H9 (cell line): ENCODE measurements at regions not wholly inside any gene's neighbourhood (a gene's known extent, or its start where the extent isn't known, plus 50 kb on each side); places are given as distances from the start of the nearest gene placed in this dataset.

Experiments
- DNase-seq: peaks from one replicate; pipeline ENCODE4 v3.0.0-alpha.2; 2017
- H2AFZ ChIP-seq: one replicate; pipeline ENCODE4 v1.6.1; 2013; ENCODE audit warnings: mild to moderate bottlenecking, low read length, control low read depth, moderate library complexity
- H2AK5ac ChIP-seq: 2 replicates; pipeline ENCODE4 v1.6.1; 2013; ENCODE audit warnings: low read length, control low read depth, mixed read lengths; ENCODE audit not compliant: insufficient read length
- H2BK120ac ChIP-seq: one replicate; pipeline ENCODE4 v1.6.1; 2013; ENCODE audit warnings: low read depth, mild to moderate bottlenecking, low read length, control low read depth, inconsistent platforms; ENCODE audit not compliant: poor library complexity, severe bottlenecking
- H2BK12ac ChIP-seq: 2 replicates; pipeline ENCODE4 v1.6.1; 2013; ENCODE audit warnings: low read length, control low read depth, mixed read lengths, low read depth; ENCODE audit not compliant: insufficient read length
- H2BK15ac ChIP-seq: 2 replicates; pipeline ENCODE4 v1.6.1; 2013; ENCODE audit warnings: low read depth, low read length, control low read depth
- H2BK20ac ChIP-seq: one replicate; pipeline ENCODE4 v1.6.1; 2013; ENCODE audit warnings: low read depth, mild to moderate bottlenecking, low read length, control low read depth, inconsistent platforms; ENCODE audit not compliant: poor library complexity, severe bottlenecking
- H2BK5ac ChIP-seq: 2 replicates; pipeline ENCODE4 v1.6.1; 2013; ENCODE audit warnings: low read length, control low read depth, mixed read lengths; ENCODE audit not compliant: insufficient read length
- H3K14ac ChIP-seq: 2 replicates; pipeline ENCODE4 v1.6.1; 2013; ENCODE audit warnings: low read length, control low read depth; ENCODE audit not compliant: insufficient read depth
- H3K18ac ChIP-seq: 2 replicates; pipeline ENCODE4 v1.6.1; 2013; ENCODE audit warnings: low read depth, mild to moderate bottlenecking, mixed read lengths, low read length, control low read depth; ENCODE audit not compliant: insufficient read length
- H3K23ac ChIP-seq: 2 replicates; pipeline ENCODE4 v1.6.1; 2013; ENCODE audit warnings: low read length, control low read depth, mixed read lengths, low read depth; ENCODE audit not compliant: insufficient read length
- H3K23me2 ChIP-seq: 2 replicates; pipeline ENCODE4 v1.6.1; 2013; ENCODE audit warnings: low read depth, mild to moderate bottlenecking, mixed read lengths, low read length, control low read depth; ENCODE audit not compliant: insufficient read length, poor library complexity, severe bottlenecking
- H3K27ac ChIP-seq: 2 replicates; pipeline ENCODE4 v1.5.1; 2013; ENCODE audit warnings: low read length, control low read depth, mixed read lengths, low read depth; ENCODE audit not compliant: insufficient read length
- H3K27me3 ChIP-seq: 2 replicates; pipeline ENCODE4 v1.6.1; 2013; ENCODE audit warnings: low read length, control low read depth, inconsistent platforms; ENCODE audit not compliant: insufficient read depth
- H3K4ac ChIP-seq: 2 replicates; pipeline ENCODE4 v1.6.1; 2013; ENCODE audit warnings: low read depth, mild to moderate bottlenecking, control low read depth, inconsistent platforms, low read length, moderate library complexity
- H3K4me1 ChIP-seq: 2 replicates; pipeline ENCODE4 v1.6.1; 2013; ENCODE audit warnings: low read length, control low read depth, inconsistent platforms; ENCODE audit not compliant: insufficient read depth
- H3K4me2 ChIP-seq: 2 replicates; pipeline ENCODE4 v1.6.1; 2013; ENCODE audit warnings: low read length, control low read depth, mixed read lengths; ENCODE audit not compliant: insufficient read length, insufficient read depth
- H3K56ac ChIP-seq: 2 replicates; pipeline ENCODE4 v1.6.1; 2013; ENCODE audit warnings: low read depth, mild to moderate bottlenecking, mixed read lengths, low read length, control low read depth; ENCODE audit not compliant: insufficient read length
- H3K79me1 ChIP-seq: 2 replicates; pipeline ENCODE4 v1.6.1; 2013; ENCODE audit warnings: low read depth, mild to moderate bottlenecking, moderate library complexity, low read length, control low read depth, inconsistent platforms; ENCODE audit not compliant: insufficient read depth, poor library complexity, severe bottlenecking
- H3K79me2 ChIP-seq: 2 replicates; pipeline ENCODE4 v1.6.1; 2013; ENCODE audit warnings: low read length, control low read depth, inconsistent platforms; ENCODE audit not compliant: insufficient read depth
- H3K9ac ChIP-seq: 2 replicates; pipeline ENCODE4 v1.6.1; 2013; ENCODE audit warnings: low read length, control low read depth, mixed read lengths; ENCODE audit not compliant: insufficient read length; ENCODE audit errors: extremely low read depth
- H3K9me3 ChIP-seq: one replicate; pipeline ENCODE4 v1.6.1; 2013; ENCODE audit warnings: low read depth, low read length, inconsistent platforms; ENCODE audit not compliant: control insufficient read depth
- H3T11ph ChIP-seq: one replicate; pipeline ENCODE4 v1.6.1; 2013; ENCODE audit warnings: mild to moderate bottlenecking, low read length, control low read depth, inconsistent platforms
- H4K20me1 ChIP-seq: one replicate; pipeline ENCODE4 v1.6.1; 2013; ENCODE audit not compliant: control insufficient read depth, insufficient read length, insufficient read depth
- H4K5ac ChIP-seq: 2 replicates; pipeline ENCODE4 v1.6.1; 2013; ENCODE audit warnings: low read depth, mild to moderate bottlenecking, mixed read lengths, low read length, control low read depth; ENCODE audit not compliant: insufficient read length
- H4K8ac ChIP-seq: replicated peaks from 2 replicates; pipeline ENCODE4 v1.6.1; 2013; ENCODE audit warnings: low read length, control low read depth, mixed read lengths, low read depth; ENCODE audit not compliant: insufficient read length
- H4K91ac ChIP-seq: 2 replicates; pipeline ENCODE4 v1.6.1; 2013; ENCODE audit warnings: low read depth, mild to moderate bottlenecking, moderate library complexity, mixed read lengths, low read length, control low read depth; ENCODE audit not compliant: insufficient read length
- H3K27ac Mint-ChIP-seq, 3 experiments: 2 replicates in 2 of 3; 3 replicates in 1 of 3; pipeline ENCODE4 v1.8.0; 2020 to 2021; ENCODE audit warnings: mixed read lengths in 3 of 3, mild to moderate bottlenecking in 1 of 3, moderate library complexity in 1 of 3
- H3K27me3 Mint-ChIP-seq: 2 replicates; pipeline ENCODE4 v1.8.0; 2021; ENCODE audit warnings: low read depth, mild to moderate bottlenecking, moderate library complexity, mixed read lengths
- H3K36me3 Mint-ChIP-seq, 3 experiments: 2 replicates in 2 of 3; 3 replicates in 1 of 3; pipeline ENCODE4 v1.8.0; 2020 to 2021; ENCODE audit warnings: low read depth in 3 of 3, mixed read lengths in 3 of 3; ENCODE audit not compliant: insufficient read depth in 1 of 3
- H3K4me1 Mint-ChIP-seq, 2 experiments: 2 replicates each; pipeline ENCODE4 v1.8.0; 2020; ENCODE audit warnings: mixed read lengths in 2 of 2
- H3K4me3 Mint-ChIP-seq, 2 experiments: 2 replicates in 1 of 2; 3 replicates in 1 of 2; pipeline ENCODE4 v1.8.0; 2020 to 2021; ENCODE audit warnings: mild to moderate bottlenecking in 2 of 2, mixed read lengths in 2 of 2, moderate library complexity in 1 of 2
- H3K9me3 Mint-ChIP-seq, 2 experiments: 2 replicates in 1 of 2; 3 replicates in 1 of 2; pipeline ENCODE4 v1.8.0; 2020; ENCODE audit warnings: mild to moderate bottlenecking in 2 of 2, mixed read lengths in 2 of 2, moderate library complexity in 1 of 2
- CTCF ChIP-seq: fragments of 200-600 bp; sonication (generic); conservative IDR thresholded peaks from 3 replicates; pipeline ENCODE4 v1.8.0; 2021; ENCODE audit warnings: antibody characterized with exemption, mild to moderate bottlenecking
- WGBS: extraction: QIAGEN DNeasy Blood & Tissue Kit; methylation state at CpG from one replicate; pipeline ENCODE4 v1.1.7; 2013; ENCODE audit warnings: missing lambda C conversion rate, low lambda C conversion rate, mixed read lengths; ENCODE audit not compliant: insufficient read length; ENCODE audit errors: extremely low coverage; 5-methylcytosine and 5-hydroxymethylcytosine counted together

- Histone ChIP-seq H2BK20ac (no peak overlapping the region), H4K5ac (no peak overlapping the region), H3K23ac (no peak overlapping the region), H2AK5ac (no peak overlapping the region), H3K9me3 (no peaks in the 10 kb centered on the region), H3K18ac (no peak overlapping the region), H3K4me1 (no peaks in the 10 kb centered on the region), H3K79me2 (no peaks in the 10 kb centered on the region), H4K8ac (no peak overlapping the region), H4K20me1 (no peaks in the 10 kb centered on the region), H2BK15ac (no peak overlapping the region), H3K4me2 (no peak overlapping the region), H2BK120ac (no peak overlapping the region), H2BK5ac (no peak overlapping the region), H3K9ac (no peak overlapping the region), H3K79me1 (no peaks in the 10 kb centered on the region), H3K14ac (no peak overlapping the region), H3K4ac (no peak overlapping the region), H3K23me2 (no peaks in the 10 kb centered on the region), H4K91ac (no peak overlapping the region), H3K27me3 (no peaks in the 10 kb centered on the region), H2BK12ac (no peak overlapping the region), H3K56ac (no peak overlapping the region), H2AFZ (no peak overlapping the region), H3K27ac (no peak overlapping the region), H3T11ph (no peak overlapping the region)
- WGBS, result no CpG with 5 or more reads among the region's 3 CpGs
- H3K4me1 Mint-ChIP-seq, result peaks cover 25 to 47% of the 10 kb centered on the region in 2 experiments
- H3K36me3 Mint-ChIP-seq, result no peaks in the 10 kb centered on the region
- no peak overlapping the region for H3K4me3 Mint-ChIP-seq
- H3K27ac Mint-ChIP-seq, result no peak overlapping the region
- DNase-seq, result no peak
- H3K27me3 Mint-ChIP-seq, result peaks cover 3% of the 10 kb centered on the region; the same call in 1 of the 2 replicates
- no peaks in the 10 kb centered on the region for H3K9me3 Mint-ChIP-seq
- TF ChIP-seq CTCF, result no peak
Observed at GRCh38 chr15:96589864-96590263, 259.4 kb downstream of the NR2F2 start.
